H1 (cell line): ENCODE measurements at regions not wholly inside any gene's neighbourhood (a gene's known extent, or its start where the extent isn't known, plus 50 kb on each side); places are given as distances from the start of the nearest gene placed in this dataset.

ENCODE experiments used
- CTCF ChIA-PET: fragments of 300-600 bp; sonication (Branson Sonifier 250); formaldehyde crosslinking; loops from one replicate; lab custom pipeline; 2021; ENCODE audit not compliant: partially characterized antibody; lab: Charles Lee
- POLR2A ChIA-PET: fragments of 300-600 bp; sonication (Branson Sonifier 250); formaldehyde crosslinking; loops from one replicate; lab custom pipeline; 2021; ENCODE audit warnings: inconsistent platforms; ENCODE audit not compliant: partially characterized antibody; lab: Charles Lee
- DNase-seq, 2 experiments: peaks; one replicate each; pipeline versions ENCODE4 v3.0.0 to v3.0.0-alpha.2; 2010 to 2022; ENCODE audit warnings: low spot score in 2 of 2, low read depth in 1 of 2, mixed read lengths in 1 of 2
- FAIRE-seq: peaks from 2 replicates; lab custom pipeline; 2011; peaks lifted over from hg19 to GRCh38; lab: Jason Lieb, UNC
- H2AFZ ChIP-seq: 2 replicates; pipeline ENCODE4 v1.8.1; 2012; ENCODE audit warnings: low read length, inconsistent platforms
- H2AK5ac ChIP-seq: 2 replicates; pipeline ENCODE4 v1.6.1; 2013; ENCODE audit warnings: low read depth, low read length
- H2BK120ac ChIP-seq: replicated peaks from 2 replicates; pipeline ENCODE3; 2013; ENCODE audit warnings: low read depth, low read length, inconsistent platforms
- H2BK12ac ChIP-seq: 2 replicates; pipeline ENCODE4 v1.6.1; 2013; ENCODE audit warnings: low read depth, low read length
- H2BK15ac ChIP-seq: 2 replicates; pipeline ENCODE4 v1.6.1; 2013; ENCODE audit warnings: low read length
- H2BK20ac ChIP-seq: 2 replicates; pipeline ENCODE4 v1.6.1; 2013; ENCODE audit warnings: low read length
- H2BK5ac ChIP-seq: 2 replicates; pipeline ENCODE4 v1.6.1; 2013; ENCODE audit warnings: low read depth, low read length
- H3K14ac ChIP-seq: 2 replicates; pipeline ENCODE4 v1.6.1; 2013; ENCODE audit warnings: inconsistent platforms; ENCODE audit not compliant: insufficient read length
- H3K18ac ChIP-seq: 2 replicates; pipeline ENCODE4 v1.6.1; 2013; ENCODE audit warnings: low read length; ENCODE audit errors: extremely low read depth
- H3K23ac ChIP-seq: 2 replicates; pipeline ENCODE4 v1.6.1; 2013; ENCODE audit warnings: inconsistent platforms; ENCODE audit not compliant: insufficient read length
- H3K23me2 ChIP-seq: 2 replicates; pipeline ENCODE4 v1.6.1; 2013; ENCODE audit warnings: low read depth, low read length
- H3K27ac ChIP-seq: 2 replicates; pipeline ENCODE4 v1.6.1; 2011; ENCODE audit warnings: low read depth, low read length, inconsistent platforms
- H3K27me3 ChIP-seq, 4 experiments: replicated peaks in 1 of 4; 1 replicate in 1 of 4; 2 replicates in 3 of 4; pipeline versions ENCODE4 v1.6.1 to v1.8.1; 2011 to 2013; ENCODE audit warnings: low read length in 3 of 4, mild to moderate bottlenecking in 3 of 4, inconsistent platforms in 2 of 4, mixed read lengths in 2 of 4, moderate library complexity in 1 of 4; ENCODE audit not compliant: control insufficient read depth in 3 of 4, insufficient read depth in 3 of 4; ENCODE audit errors: extremely low read depth in 1 of 4
- H3K36me3 ChIP-seq, 4 experiments: 2 replicates each; pipeline versions ENCODE4 v1.6.1 to v1.8.1; 2011 to 2013; ENCODE audit warnings: mild to moderate bottlenecking in 4 of 4, low read length in 3 of 4, moderate library complexity in 2 of 4, control low read depth in 1 of 4, inconsistent platforms in 1 of 4; ENCODE audit not compliant: insufficient read depth in 4 of 4, control insufficient read depth in 2 of 4
- H3K4ac ChIP-seq: replicated peaks from 2 replicates; pipeline ENCODE3; 2013; ENCODE audit warnings: low read length, low read depth, mixed read lengths, inconsistent platforms; ENCODE audit not compliant: insufficient read length
- H3K4me1 ChIP-seq, 4 experiments: replicated peaks in 1 of 4; 1 replicate in 1 of 4; 2 replicates in 3 of 4; pipeline versions ENCODE4 v1.6.1 to v1.8.1; 2011 to 2013; ENCODE audit warnings: low read length in 3 of 4, inconsistent platforms in 2 of 4, mixed read lengths in 1 of 4; ENCODE audit not compliant: insufficient read depth in 4 of 4, control insufficient read depth in 3 of 4
- H3K4me2 ChIP-seq, 2 experiments: 2 replicates each; pipeline versions ENCODE4 v1.6.1 to v1.8.1; 2011 to 2013; ENCODE audit warnings: low read depth in 2 of 2, low read length in 2 of 2, control low read depth in 1 of 2, inconsistent platforms in 1 of 2, mild to moderate bottlenecking in 1 of 2; ENCODE audit not compliant: insufficient read depth in 1 of 2
- H3K4me3 ChIP-seq, 4 experiments: fragments of 200-600, 300-600 bp in 1 of 4; sonication (generic), shearing (Covaris generic), sonication (Bioruptor Twin) in 1 of 4; 2 replicates each; pipeline versions ENCODE4 v1.5.1 to v1.8.1; 2011 to 2016; ENCODE audit warnings: low read length in 4 of 4, low read depth in 3 of 4, control low read depth in 2 of 4, inconsistent platforms in 2 of 4, mild to moderate bottlenecking in 2 of 4, mixed read lengths in 1 of 4, moderate library complexity in 1 of 4; ENCODE audit not compliant: insufficient read depth in 2 of 4; ENCODE audit errors: extremely low read depth in 1 of 4
- H3K56ac ChIP-seq: replicated peaks from 2 replicates; pipeline ENCODE3; 2013; ENCODE audit warnings: low read depth, mild to moderate bottlenecking, mixed read lengths, low read length, inconsistent platforms; ENCODE audit not compliant: insufficient read length
- H3K79me1 ChIP-seq: 2 replicates; pipeline ENCODE4 v1.6.1; 2013; ENCODE audit warnings: low read depth, low read length, control low read depth
- H3K79me2 ChIP-seq, 2 experiments: 2 replicates each; pipeline versions ENCODE4 v1.6.1 to v1.8.1; 2012 to 2013; ENCODE audit warnings: low read length in 2 of 2, mild to moderate bottlenecking in 2 of 2, inconsistent platforms in 1 of 2; ENCODE audit not compliant: insufficient read depth in 2 of 2, control insufficient read depth in 1 of 2
- H3K9ac ChIP-seq, 4 experiments: replicated peaks in 1 of 4; 1 replicate in 1 of 4; 2 replicates in 3 of 4; pipeline versions ENCODE4 v1.6.1 to v1.8.1; 2011 to 2013; ENCODE audit warnings: low read depth in 3 of 4, low read length in 3 of 4, control low read depth in 2 of 4, mild to moderate bottlenecking in 2 of 4, moderate library complexity in 2 of 4, inconsistent platforms in 1 of 4; ENCODE audit errors: extremely low read depth in 1 of 4
- H3K9me3 ChIP-seq, 2 experiments: 2 replicates each; pipeline versions ENCODE4 v1.6.1 to v1.8.1; 2012 to 2013; ENCODE audit warnings: mild to moderate bottlenecking in 2 of 2, moderate library complexity in 2 of 2, control low read depth in 1 of 2, inconsistent platforms in 1 of 2, low read depth in 1 of 2, low read length in 1 of 2, mixed read lengths in 1 of 2; ENCODE audit not compliant: insufficient read depth in 2 of 2
- H4K20me1 ChIP-seq, 2 experiments: replicated peaks in 1 of 2; 2 replicates each; pipeline versions ENCODE3 to v1.8.1; 2011 to 2013; ENCODE audit warnings: inconsistent platforms in 2 of 2, low read length in 2 of 2, mild to moderate bottlenecking in 1 of 2; ENCODE audit not compliant: insufficient read depth in 2 of 2, control insufficient read depth in 1 of 2
- H4K5ac ChIP-seq: 2 replicates; pipeline ENCODE4 v1.6.1; 2013; ENCODE audit warnings: low read length, low read depth, mixed read lengths, inconsistent platforms; ENCODE audit not compliant: insufficient read length
- H4K8ac ChIP-seq: 2 replicates; pipeline ENCODE4 v1.8.0; 2013; ENCODE audit warnings: mild to moderate bottlenecking, moderate library complexity, low read length, inconsistent platforms; ENCODE audit not compliant: insufficient read depth; ENCODE audit errors: extremely low read depth
- H4K91ac ChIP-seq: replicated peaks from 2 replicates; pipeline ENCODE3; 2013; ENCODE audit warnings: low read length, mixed read lengths, inconsistent platforms; ENCODE audit not compliant: insufficient read length
- ATF3 ChIP-seq: IDR thresholded peaks from 2 replicates; pipeline ENCODE4 v1.6.1; 2011; ENCODE audit warnings: low read depth, mild to moderate bottlenecking, low read length; ENCODE audit not compliant: insufficient read depth
- BCL11A ChIP-seq, 2 experiments: IDR thresholded peaks; one replicate each; pipeline ENCODE4 v1.6.1; 2011; ENCODE audit warnings: low read depth in 2 of 2, low read length in 2 of 2, mild to moderate bottlenecking in 2 of 2
- BRCA1 ChIP-seq: IDR thresholded peaks from 2 replicates; pipeline ENCODE4 v1.6.1; 2012; ENCODE audit warnings: low read depth, low read length, improper control_type of control experiment
- CTBP2 ChIP-seq: IDR thresholded peaks from 2 replicates; pipeline ENCODE4 v1.7.0; 2011; ENCODE audit warnings: borderline replicate concordance, mild to moderate bottlenecking, moderate library complexity, mixed read lengths, low read length; ENCODE audit not compliant: insufficient read depth, insufficient read length
- GABPA ChIP-seq: IDR thresholded peaks from 2 replicates; pipeline ENCODE4 v1.6.1; 2011; ENCODE audit warnings: mild to moderate bottlenecking, low read length, moderate library complexity, borderline replicate concordance; ENCODE audit not compliant: insufficient read depth
- HDAC6 ChIP-seq: IDR thresholded peaks from one replicate; pipeline ENCODE4 v1.7.1; 2012; ENCODE audit warnings: low read depth, mild to moderate bottlenecking, inconsistent platforms, low read length, moderate library complexity
- JUND ChIP-seq: IDR thresholded peaks from 2 replicates; pipeline ENCODE4 v1.6.1; 2011; ENCODE audit warnings: mild to moderate bottlenecking, improper control_type of control experiment, low read length
- KDM1A ChIP-seq: fragments of 200-600, 300-600 bp; sonication (generic); IDR thresholded peaks from 2 replicates; pipeline ENCODE4 v1.7.1; 2016; ENCODE audit warnings: mild to moderate bottlenecking, low read length, borderline replicate concordance
- MAX ChIP-seq: IDR thresholded peaks from 2 replicates; pipeline ENCODE4 v1.6.1; 2012; ENCODE audit warnings: inconsistent platforms
- NRF1 ChIP-seq: IDR thresholded peaks from 2 replicates; pipeline ENCODE4 v1.6.1; 2011; ENCODE audit warnings: mild to moderate bottlenecking, low read depth, low read length, improper control_type of control experiment
- RAD21 ChIP-seq, 2 experiments: IDR thresholded peaks in 1 of 2; conservative IDR thresholded peaks in 1 of 2; 2 replicates each; pipeline ENCODE4 v1.6.1; 2011; ENCODE audit warnings: low read depth in 2 of 2, low read length in 2 of 2, improper control_type of control experiment in 1 of 2, inconsistent platforms in 1 of 2, mild to moderate bottlenecking in 1 of 2, moderate library complexity in 1 of 2
- SIRT6 ChIP-seq: IDR thresholded peaks from one replicate; pipeline ENCODE4 v1.7.1; 2012; ENCODE audit warnings: low read length, inconsistent platforms
- SP1 ChIP-seq: IDR thresholded peaks from 2 replicates; pipeline ENCODE4 v1.6.1; 2011; ENCODE audit warnings: low read depth, low read length
- SP4 ChIP-seq: IDR thresholded peaks from 2 replicates; pipeline ENCODE4 v1.6.1; 2012; ENCODE audit warnings: low read length, inconsistent platforms
- SUZ12 ChIP-seq: fragments of 200-600 bp; sonication (generic); IDR thresholded peaks from 2 replicates; pipeline ENCODE4 v1.6.1; 2012; ENCODE audit warnings: mild to moderate bottlenecking, inconsistent platforms, low read length, moderate library complexity, mixed read lengths
- WGBS, 2 experiments: shearing (Covaris generic) in 1 of 2; methylation state at CpG; one replicate each; pipeline versions ENCODE4 v1.1.6 to v1.1.7; 2013 to 2015; ENCODE audit warnings: low lambda C conversion rate in 2 of 2, mixed read lengths in 2 of 2, inconsistent platforms in 1 of 2, low coverage in 1 of 2, missing lambda C conversion rate in 1 of 2; ENCODE audit not compliant: insufficient replicate concordance in 2 of 2, insufficient coverage in 1 of 2, insufficient read length in 1 of 2; ENCODE audit errors: extremely low coverage in 1 of 2, missing lambda C conversion rate in 1 of 2; 5-methylcytosine and 5-hydroxymethylcytosine counted together

GRCh38 chr5:4164167-4164566 is 568.5 kb downstream of the IRX1 start:
- H2BK120ac ChIP-seq = no peak overlapping the region
- no peak overlapping the region for H4K91ac ChIP-seq
- H3K36me3 ChIP-seq = no peaks in the 10 kb centered on the region
- no peaks in the 10 kb centered on the region for H4K20me1 ChIP-seq
- no peaks in the 10 kb centered on the region for H3K9me3 ChIP-seq
- no peak overlapping the region for H3K4me3 ChIP-seq
- no peak overlapping the region for H2BK5ac ChIP-seq
- no peak overlapping the region for H3K27ac ChIP-seq
- no peak for DNase-seq
- H3K18ac ChIP-seq = no peak overlapping the region
- no peaks in the 10 kb centered on the region for H3K27me3 ChIP-seq
- H2BK12ac ChIP-seq = no peak overlapping the region
- POLR2A ChIA-PET = no interaction called here
- no peak overlapping the region for H2AFZ ChIP-seq
- H2BK20ac ChIP-seq = no peak overlapping the region
- H3K4me2 ChIP-seq = no peak overlapping the region
- no peak overlapping the region for H4K5ac ChIP-seq
- CTCF ChIA-PET = interaction anchor here (1.0 kb wide), 1 partner anchor 20 kb away, joined by 3 read pairs; no protein-coding TSS in a partner anchor
- H3K14ac ChIP-seq = no peak overlapping the region
- H3K79me2 ChIP-seq = no peaks in the 10 kb centered on the region
- no peak for FAIRE-seq
- no peaks in the 10 kb centered on the region for H3K4me1 ChIP-seq
- no peak overlapping the region for H4K8ac ChIP-seq
- H3K79me1 ChIP-seq = no peaks in the 10 kb centered on the region
- H2BK15ac ChIP-seq = no peak overlapping the region
- no peak overlapping the region for H3K56ac ChIP-seq
- 85% methylated on average over 6 of the region's 6 CpGs; no CpG with 5 or more reads in 1 of the 2 experiments for WGBS, 2 experiments
- H2AK5ac ChIP-seq = no peak overlapping the region
- H3K4ac ChIP-seq = no peak overlapping the region
- no peak overlapping the region for H3K23ac ChIP-seq
- no peak overlapping the region for H3K9ac ChIP-seq
- no peaks in the 10 kb centered on the region for H3K23me2 ChIP-seq
- TF ChIP-seq SP4 (no peak), KDM1A (no peak), ATF3 (no peak), JUND (no peak), MAX (no peak), SP1 (no peak), BCL11A (IDR thresholded peaks at IDR 0.05; ENCODE audit: low read depth in 2 of 2, low read length in 2 of 2) (no peak), CTBP2 (no peak), HDAC6 (no peak), SUZ12 (no peak), GABPA (no peak), SIRT6 (no peak), BRCA1 (no peak), NRF1 (no peak), RAD21 (IDR thresholded peaks at IDR 0.05 in 1 of 2, conservative IDR thresholded peaks at IDR 0.05 in 1 of 2; ENCODE audit: low read depth in 2 of 2, low read length in 2 of 2) (no peak)
